Panc1 (cell line): ENCODE measurements at regions not wholly inside any gene's neighbourhood (a gene's known extent, or its start where the extent isn't known, plus 50 kb on each side); places are given as distances from the start of the nearest gene placed in this dataset.

Experiments
- ATAC-seq: fragments of 200-7000 bp; cut with Tn5 transposase; 2 replicates; pipeline ENCODE4 v1.9.1; 2020; ENCODE audit warnings: mild to moderate bottlenecking, moderate library complexity
- BruUV-seq: library from RNA; stranded (reverse); fragments of 400-500 nt; replicated peaks from 2 replicates; lab custom pipeline; 2021; lab: Mats Ljungman, UMichigan
- CTCF ChIA-PET: fragments of 300-600 bp; sonication (Branson Sonifier 250); formaldehyde crosslinking; loops from one replicate; lab custom pipeline; 2022; ENCODE audit warnings: antibody characterized with exemption; lab: Charles Lee
- POLR2A ChIA-PET: fragments of 300-600 bp; sonication (Branson Sonifier 250); formaldehyde crosslinking; loops from one replicate; lab custom pipeline; 2022; ENCODE audit warnings: antibody characterized with exemption; lab: Charles Lee
- DNase-seq: peaks from one replicate; pipeline ENCODE4 v3.0.0-alpha.2; 2010; ENCODE audit warnings: low read depth, low spot score
- H3K27ac ChIP-seq: 2 replicates; pipeline ENCODE4 v1.5.1; 2011; ENCODE audit warnings: mild to moderate bottlenecking, low read length, inconsistent platforms
- H3K27me3 ChIP-seq: fragments of 200-500 bp; sonication (Bioruptor generic); 2 replicates; pipeline ENCODE4 v1.6.0; 2014; ENCODE audit warnings: low read length, inconsistent platforms; ENCODE audit not compliant: control insufficient read depth, insufficient read depth
- H3K36me3 ChIP-seq: fragments of 200-500 bp; sonication (Bioruptor generic); 2 replicates; pipeline ENCODE4 v1.5.1; 2014; ENCODE audit warnings: inconsistent platforms, mild to moderate bottlenecking, low read length, moderate library complexity; ENCODE audit not compliant: control insufficient read depth, insufficient read depth
- H3K4me1 ChIP-seq: 2 replicates; pipeline ENCODE4 v1.5.1; 2011; ENCODE audit warnings: inconsistent platforms, mild to moderate bottlenecking, low read length, moderate library complexity; ENCODE audit not compliant: control insufficient read depth, insufficient read depth
- H3K4me3 ChIP-seq, 2 experiments: 2 replicates each; pipeline ENCODE4 v1.5.1; 2011 to 2012; ENCODE audit warnings: low read depth in 2 of 2, low read length in 2 of 2, mild to moderate bottlenecking in 2 of 2, inconsistent platforms in 1 of 2, moderate library complexity in 1 of 2
- H3K9me3 ChIP-seq: fragments of 200-500 bp; sonication (Bioruptor generic); 2 replicates; pipeline ENCODE4 v1.5.1; 2014; ENCODE audit warnings: low read depth, mild to moderate bottlenecking, inconsistent platforms, low read length, moderate library complexity; ENCODE audit not compliant: control insufficient read depth, insufficient read depth
- CTCF ChIP-seq: fragments of 450-650 bp; IDR thresholded peaks from 2 replicates; pipeline ENCODE4 v1.5.1; 2017; ENCODE audit warnings: mild to moderate bottlenecking
- POLR2AphosphoS5 ChIP-seq: IDR thresholded peaks from 2 replicates; pipeline ENCODE4 v1.6.1; 2012; ENCODE audit warnings: mild to moderate bottlenecking, low read depth, low read length, moderate library complexity
- REST ChIP-seq, 2 experiments: IDR thresholded peaks; 2 replicates each; pipeline ENCODE4 v1.6.1; 2011 to 2012; ENCODE audit warnings: low read depth in 2 of 2, control low read depth in 1 of 2, low read length in 1 of 2, mild to moderate bottlenecking in 1 of 2, moderate library complexity in 1 of 2; ENCODE audit not compliant: insufficient read depth in 1 of 2
- SIN3A ChIP-seq: IDR thresholded peaks from 2 replicates; pipeline ENCODE4 v1.6.1; 2012; ENCODE audit warnings: low read depth, mild to moderate bottlenecking, low read length, moderate library complexity, borderline replicate concordance; ENCODE audit not compliant: insufficient read depth
- TCF7L2 ChIP-seq: IDR thresholded peaks from 2 replicates; pipeline ENCODE4 v1.6.1; 2011; ENCODE audit warnings: mild to moderate bottlenecking, low read depth, low read length, inconsistent platforms
- in situ Hi-C: cut with HindIII; loops from 2 replicates; pipeline ENCODE4 v1.10.0; 2016; ENCODE audit warnings: low sequenced_read_pairs, low pct_unique_long_range_greater_than_20kb
- intact Hi-C: fragments of 100-400 bp; cut with micrococcal nuclease; formaldehyde crosslinking; loops from one replicate; pipeline ENCODE4 v1.10.0; 2022; ENCODE audit not compliant: unreplicated experiment

- POLR2A ChIA-PET: no interaction called here
- DNase-seq (no peak), ATAC-seq (no peak)
- in situ Hi-C loops: no loop called here
- no peak overlapping the region for H3K27ac ChIP-seq
- BruUV-seq: no TSS peak
- CTCF ChIA-PET: no interaction called here
- no peak overlapping the region for H3K4me3 ChIP-seq
- TF ChIP-seq SIN3A: no peak
- TF ChIP-seq REST (IDR thresholded peaks at IDR 0.05; ENCODE audit: insufficient read depth in 1 of 2, low read depth in 2 of 2, low read length in 1 of 2): no peak
- TF ChIP-seq CTCF: no peak
- TF ChIP-seq TCF7L2: no peak
- TF ChIP-seq POLR2AphosphoS5: no peak
- H3K36me3 ChIP-seq: no peaks in the 10 kb centered on the region
- no peaks in the 10 kb centered on the region for H3K9me3 ChIP-seq
- no peaks in the 10 kb centered on the region for H3K27me3 ChIP-seq
- intact Hi-C loops: no loop called here
- H3K4me1 ChIP-seq: no peaks in the 10 kb centered on the region
Observed at GRCh38 chr13:47459512-47459911, 541.6 kb downstream of the SUCLA2 start.

DNA sequence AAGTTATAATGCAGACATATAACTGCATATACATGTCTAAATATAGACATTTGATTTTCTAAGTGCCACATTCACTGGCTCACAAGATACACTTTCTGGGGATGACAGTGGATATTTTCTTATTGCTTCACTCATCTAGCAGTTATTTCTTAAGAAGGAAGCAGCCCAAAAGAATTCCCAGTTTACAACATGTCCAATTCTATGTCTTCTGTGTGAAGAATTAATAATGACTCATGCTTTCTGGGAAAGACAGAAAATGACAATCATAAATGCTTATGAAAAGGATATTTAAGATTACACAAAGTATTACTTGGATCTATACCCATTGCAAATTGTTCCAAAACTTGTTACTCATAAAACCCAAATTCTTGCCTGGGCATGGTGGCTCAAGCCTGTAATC lies 543.4 kb downstream of the SUCLA2 start:
- no peaks in the 10 kb centered on the region for H3K9me3 ChIP-seq
- ATAC-seq: no peak
- BruUV-seq: no TSS peak
- H3K4me1 ChIP-seq: no peaks in the 10 kb centered on the region
- TF ChIP-seq POLR2AphosphoS5 (no peak), SIN3A (no peak), TCF7L2 (no peak), REST (IDR thresholded peaks at IDR 0.05; ENCODE audit: insufficient read depth in 1 of 2, low read depth in 2 of 2, low read length in 1 of 2) (no peak), CTCF (no peak)
- no peak overlapping the region for H3K27ac ChIP-seq
- no peak overlapping the region for H3K4me3 ChIP-seq
- in situ Hi-C loops (no loop called here), intact Hi-C loops (no loop called here)
- H3K27me3 ChIP-seq: no peaks in the 10 kb centered on the region
- ChIA-PET CTCF (no interaction called here), POLR2A (no interaction called here)
- DNase-seq: no peak
- no peaks in the 10 kb centered on the region for H3K36me3 ChIP-seq
